GM12878 (cell line): ENCODE measurements at regions not wholly inside any gene's neighbourhood (a gene's known extent, or its start where the extent isn't known, plus 50 kb on each side); places are given as distances from the start of the nearest gene placed in this dataset.

Source experiments
- EP300 ChIP-seq, 2 experiments: fragments of 150-350 bp in 1 of 2; IDR thresholded peaks; 2 replicates each; pipeline ENCODE4 v1.6.1; 2011 to 2012; ENCODE audit warnings: low read depth in 2 of 2, low read length in 2 of 2, borderline replicate concordance in 1 of 2, improper control_type of control experiment in 1 of 2, inconsistent platforms in 1 of 2; ENCODE audit not compliant: control insufficient read depth in 1 of 2
- EZH2 ChIP-seq: IDR thresholded peaks from 2 replicates; pipeline ENCODE4 v1.6.1; 2012; ENCODE audit warnings: low read depth, mild to moderate bottlenecking, control low read depth, inconsistent platforms, low read length, borderline replicate concordance; ENCODE audit not compliant: control insufficient read depth
- HDAC6 ChIP-seq: fragments of 200-600 bp; sonication (generic); IDR thresholded peaks from one replicate; pipeline ENCODE4 v1.8.0; 2017; ENCODE audit warnings: antibody characterized with exemption; ENCODE audit not compliant: unreplicated experiment
- IKZF1 ChIP-seq: fragments of 450-650 bp; conservative IDR thresholded peaks from 2 replicates; pipeline ENCODE4 v1.6.1; 2017; ENCODE audit warnings: antibody characterized with exemption, mild to moderate bottlenecking
- MTA2 ChIP-seq: fragments of 450-650 bp; IDR thresholded peaks from 2 replicates; pipeline ENCODE4 v1.6.1; 2016; ENCODE audit warnings: low read depth, mild to moderate bottlenecking, moderate library complexity
- NFYB ChIP-seq: IDR thresholded peaks from 2 replicates; pipeline ENCODE4 v1.6.1; 2011; ENCODE audit warnings: low read depth, mild to moderate bottlenecking, low read length, improper control_type of control experiment, moderate library complexity; ENCODE audit not compliant: insufficient read depth
- PAX8 ChIP-seq: fragments of 450-650 bp; IDR thresholded peaks from 2 replicates; pipeline ENCODE4 v1.6.1; 2017; ENCODE audit warnings: mild to moderate bottlenecking, moderate library complexity
- POLR2AphosphoS5 ChIP-seq: IDR thresholded peaks from 2 replicates; pipeline ENCODE4 v1.6.1; 2011; ENCODE audit warnings: mild to moderate bottlenecking, low read length, inconsistent platforms
- RAD21 ChIP-seq: IDR thresholded peaks from 2 replicates; pipeline ENCODE4 v1.6.1; 2011; ENCODE audit warnings: mild to moderate bottlenecking, low read depth, low read length, moderate library complexity; ENCODE audit not compliant: insufficient read depth
- SRF ChIP-seq, 2 experiments: IDR thresholded peaks; 2 replicates each; pipeline ENCODE4 v1.6.1; 2011; ENCODE audit warnings: low read depth in 2 of 2, low read length in 2 of 2, mild to moderate bottlenecking in 1 of 2, moderate library complexity in 1 of 2
- STAT3 ChIP-seq: IDR thresholded peaks from 2 replicates; pipeline ENCODE4 v1.6.1; 2011; ENCODE audit warnings: low read depth, low read length, improper control_type of control experiment
- TF ChIP-seq, protein P1 (sequence below): fragments of 450-650 bp; IDR thresholded peaks from 2 replicates; pipeline ENCODE4 v1.6.1; 2016; ENCODE audit warnings: mild to moderate bottlenecking
- TF ChIP-seq, protein P2 (sequence below), 3 experiments: IDR thresholded peaks in 2 of 3; conservative IDR thresholded peaks in 1 of 3; 2 replicates each; pipeline ENCODE4 v1.5.1; 2011; ENCODE audit warnings: low read depth in 3 of 3, low read length in 3 of 3, mild to moderate bottlenecking in 3 of 3, control low read depth in 2 of 3, moderate library complexity in 2 of 3, inconsistent platforms in 1 of 3, mixed read lengths in 1 of 3; ENCODE audit not compliant: control insufficient read depth in 2 of 3, insufficient read depth in 1 of 3; ENCODE audit errors: extremely low read depth in 1 of 3
- TF ChIP-seq, protein P3 (sequence below): IDR thresholded peaks from 2 replicates; pipeline ENCODE4 v1.6.1; 2012; ENCODE audit warnings: low read length, inconsistent platforms

DNA sequence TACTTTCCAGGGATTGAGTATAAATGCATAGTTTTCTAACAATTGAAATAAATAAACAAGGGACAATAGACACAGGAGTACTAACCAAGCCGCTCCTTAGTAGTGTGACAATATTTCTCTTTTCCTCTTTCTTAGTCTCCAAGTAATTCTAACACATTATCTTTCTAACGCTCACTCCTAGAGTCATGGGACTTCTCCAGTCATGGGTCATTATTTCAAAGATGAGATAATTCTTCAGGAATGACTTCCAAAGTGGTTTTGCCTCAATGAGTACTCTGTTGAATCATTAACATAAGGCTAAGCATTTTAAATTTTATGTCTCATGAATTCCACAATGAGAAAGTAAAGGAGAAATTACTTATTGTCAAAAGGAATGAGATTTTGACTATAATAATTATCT lies 605.8 kb upstream of the ADAMTS5 start:
- TF ChIP-seq, protein P1, sequence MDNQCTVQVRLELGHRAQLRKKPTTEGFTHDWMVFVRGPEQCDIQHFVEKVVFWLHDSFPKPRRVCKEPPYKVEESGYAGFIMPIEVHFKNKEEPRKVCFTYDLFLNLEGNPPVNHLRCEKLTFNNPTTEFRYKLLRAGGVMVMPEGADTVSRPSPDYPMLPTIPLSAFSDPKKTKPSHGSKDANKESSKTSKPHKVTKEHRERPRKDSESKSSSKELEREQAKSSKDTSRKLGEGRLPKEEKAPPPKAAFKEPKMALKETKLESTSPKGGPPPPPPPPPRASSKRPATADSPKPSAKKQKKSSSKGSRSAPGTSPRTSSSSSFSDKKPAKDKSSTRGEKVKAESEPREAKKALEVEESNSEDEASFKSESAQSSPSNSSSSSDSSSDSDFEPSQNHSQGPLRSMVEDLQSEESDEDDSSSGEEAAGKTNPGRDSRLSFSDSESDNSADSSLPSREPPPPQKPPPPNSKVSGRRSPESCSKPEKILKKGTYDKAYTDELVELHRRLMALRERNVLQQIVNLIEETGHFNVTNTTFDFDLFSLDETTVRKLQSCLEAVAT: no peak
- TF ChIP-seq, protein P2, sequence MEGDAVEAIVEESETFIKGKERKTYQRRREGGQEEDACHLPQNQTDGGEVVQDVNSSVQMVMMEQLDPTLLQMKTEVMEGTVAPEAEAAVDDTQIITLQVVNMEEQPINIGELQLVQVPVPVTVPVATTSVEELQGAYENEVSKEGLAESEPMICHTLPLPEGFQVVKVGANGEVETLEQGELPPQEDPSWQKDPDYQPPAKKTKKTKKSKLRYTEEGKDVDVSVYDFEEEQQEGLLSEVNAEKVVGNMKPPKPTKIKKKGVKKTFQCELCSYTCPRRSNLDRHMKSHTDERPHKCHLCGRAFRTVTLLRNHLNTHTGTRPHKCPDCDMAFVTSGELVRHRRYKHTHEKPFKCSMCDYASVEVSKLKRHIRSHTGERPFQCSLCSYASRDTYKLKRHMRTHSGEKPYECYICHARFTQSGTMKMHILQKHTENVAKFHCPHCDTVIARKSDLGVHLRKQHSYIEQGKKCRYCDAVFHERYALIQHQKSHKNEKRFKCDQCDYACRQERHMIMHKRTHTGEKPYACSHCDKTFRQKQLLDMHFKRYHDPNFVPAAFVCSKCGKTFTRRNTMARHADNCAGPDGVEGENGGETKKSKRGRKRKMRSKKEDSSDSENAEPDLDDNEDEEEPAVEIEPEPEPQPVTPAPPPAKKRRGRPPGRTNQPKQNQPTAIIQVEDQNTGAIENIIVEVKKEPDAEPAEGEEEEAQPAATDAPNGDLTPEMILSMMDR (IDR thresholded peaks at IDR 0.05 in 2 of 3, conservative IDR thresholded peaks at IDR 0.05 in 1 of 3; ENCODE audit: control insufficient read depth in 2 of 3, extremely low read depth in 1 of 3, insufficient read depth in 1 of 3, low read depth in 3 of 3, low read length in 3 of 3): no peak
- TF ChIP-seq SRF (IDR thresholded peaks at IDR 0.05; ENCODE audit: low read depth in 2 of 2, low read length in 2 of 2): no peak
- TF ChIP-seq POLR2AphosphoS5: no peak
- TF ChIP-seq, protein P3, sequence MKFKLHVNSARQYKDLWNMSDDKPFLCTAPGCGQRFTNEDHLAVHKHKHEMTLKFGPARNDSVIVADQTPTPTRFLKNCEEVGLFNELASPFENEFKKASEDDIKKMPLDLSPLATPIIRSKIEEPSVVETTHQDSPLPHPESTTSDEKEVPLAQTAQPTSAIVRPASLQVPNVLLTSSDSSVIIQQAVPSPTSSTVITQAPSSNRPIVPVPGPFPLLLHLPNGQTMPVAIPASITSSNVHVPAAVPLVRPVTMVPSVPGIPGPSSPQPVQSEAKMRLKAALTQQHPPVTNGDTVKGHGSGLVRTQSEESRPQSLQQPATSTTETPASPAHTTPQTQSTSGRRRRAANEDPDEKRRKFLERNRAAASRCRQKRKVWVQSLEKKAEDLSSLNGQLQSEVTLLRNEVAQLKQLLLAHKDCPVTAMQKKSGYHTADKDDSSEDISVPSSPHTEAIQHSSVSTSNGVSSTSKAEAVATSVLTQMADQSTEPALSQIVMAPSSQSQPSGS: no peak
- TF ChIP-seq EZH2: no peak
- TF ChIP-seq EP300 (IDR thresholded peaks at IDR 0.05; ENCODE audit: borderline replicate concordance in 1 of 2, control insufficient read depth in 1 of 2, low read depth in 2 of 2, low read length in 2 of 2): no peak
- TF ChIP-seq NFYB: no peak
- TF ChIP-seq RAD21: no peak
- no peak for TF ChIP-seq HDAC6
- no peak for TF ChIP-seq IKZF1
- TF ChIP-seq MTA2: no peak
- TF ChIP-seq STAT3: no peak
- no peak for TF ChIP-seq PAX8
